HG03460 (cell line): ENCODE measurements at regions not wholly inside any gene's neighbourhood (a gene's known extent, or its start where the extent isn't known, plus 50 kb on each side); places are given as distances from the start of the nearest gene placed in this dataset.
"Not testable (repeated sequence)": the region's sequence is repeated elsewhere in the genome, so short reads cannot be mapped to it uniquely, and the experiment has no call there.

Source experiments
- ATAC-seq: cut with Tn5 transposase; IDR thresholded peaks from one replicate; pipeline ENCODE4 v1.9.1; 2021; ENCODE audit not compliant: unreplicated experiment

DNA sequence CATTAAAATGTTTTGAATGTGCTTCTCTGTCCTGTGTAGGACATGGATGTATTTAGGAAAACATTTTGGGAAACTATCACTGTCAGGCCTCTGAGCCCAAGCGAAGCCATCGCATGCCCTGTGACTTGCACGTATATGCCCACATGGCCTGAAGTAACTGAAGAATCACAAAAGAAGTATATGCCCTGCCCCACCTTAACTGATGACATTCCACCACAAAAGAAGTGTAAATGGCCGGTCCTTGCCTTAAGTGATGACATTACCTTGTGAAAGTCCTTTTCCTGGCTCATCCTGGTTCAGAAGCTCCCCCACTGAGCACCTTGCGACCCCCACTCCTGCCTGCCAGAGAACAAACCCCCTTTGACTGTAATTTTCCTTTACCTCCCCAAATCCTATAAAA lies 191.1 kb upstream of the MEIS1 start:
- not testable (repeated sequence) for ATAC-seq

DNA sequence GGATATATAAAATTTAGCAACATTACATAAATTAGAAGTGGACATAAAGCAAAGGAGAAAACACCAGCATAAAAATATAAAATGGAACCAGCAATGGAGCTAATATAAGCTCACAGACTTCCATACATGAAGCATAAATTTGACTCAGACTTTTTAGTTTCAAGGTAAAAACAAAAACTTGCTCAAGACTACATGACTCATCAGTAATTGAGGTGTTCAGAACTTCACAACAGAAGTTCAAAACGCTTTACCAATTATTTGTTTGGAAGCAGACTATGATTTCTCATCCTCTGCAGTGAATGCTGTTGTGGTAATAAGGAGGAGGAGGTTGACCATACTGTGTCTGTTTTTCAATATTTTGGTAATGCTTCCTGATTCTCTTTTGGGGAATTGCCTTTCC lies 192.0 kb upstream of the MEIS1 start:
- not testable (repeated sequence) for ATAC-seq

DNA sequence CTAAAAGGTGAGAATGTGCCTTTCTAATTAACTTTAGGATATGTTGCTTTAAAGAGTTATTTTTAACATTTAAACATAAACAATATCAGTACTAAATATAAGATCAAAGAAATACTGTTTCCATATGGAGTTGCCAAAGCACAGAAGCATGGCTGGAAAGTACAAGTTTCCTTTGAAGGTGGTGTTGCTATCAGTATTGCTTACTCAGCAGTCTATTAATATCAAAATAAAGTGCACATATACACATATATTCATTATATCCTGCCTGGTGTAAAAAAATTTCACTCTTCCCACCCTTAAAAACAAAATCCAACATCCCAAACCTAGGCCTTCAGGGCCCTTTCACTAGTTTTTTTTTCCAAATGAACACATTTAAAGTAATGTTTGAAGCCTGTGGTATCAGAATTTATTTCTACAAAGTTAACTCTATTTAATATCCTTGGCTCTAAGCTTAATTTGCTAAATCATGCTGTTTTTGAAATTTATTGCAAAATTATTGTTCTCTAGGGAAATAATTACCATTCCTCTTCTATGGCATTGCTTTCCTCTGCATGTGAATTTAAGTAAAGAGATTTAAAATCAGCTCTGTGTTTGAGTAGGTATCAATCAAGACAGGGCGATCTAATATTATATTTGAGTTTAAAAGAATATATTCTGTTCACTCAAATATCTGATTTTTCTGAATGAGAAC lies 192.7 kb upstream of the MEIS1 start:
- no peak for ATAC-seq

DNA sequence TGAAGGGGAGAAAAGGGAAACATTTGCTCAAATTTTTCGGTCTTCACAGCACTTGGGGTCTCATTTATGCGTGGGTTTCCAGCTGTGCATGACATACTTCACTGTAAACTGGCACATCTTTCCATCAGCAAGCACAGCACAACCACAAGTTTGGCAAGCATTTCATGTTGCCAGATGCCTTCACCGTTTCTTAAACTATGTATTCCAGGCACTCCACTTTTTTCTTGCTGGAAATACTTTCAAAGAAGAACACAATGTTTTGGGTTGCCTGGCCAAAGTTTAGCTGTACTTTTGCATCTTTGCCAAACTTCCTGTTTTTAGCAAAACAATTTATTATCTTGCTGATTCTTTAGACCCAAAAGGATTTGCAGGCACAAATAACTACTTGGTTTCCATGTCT lies 194.6 kb upstream of the MEIS1 start:
- no peak for ATAC-seq

DNA sequence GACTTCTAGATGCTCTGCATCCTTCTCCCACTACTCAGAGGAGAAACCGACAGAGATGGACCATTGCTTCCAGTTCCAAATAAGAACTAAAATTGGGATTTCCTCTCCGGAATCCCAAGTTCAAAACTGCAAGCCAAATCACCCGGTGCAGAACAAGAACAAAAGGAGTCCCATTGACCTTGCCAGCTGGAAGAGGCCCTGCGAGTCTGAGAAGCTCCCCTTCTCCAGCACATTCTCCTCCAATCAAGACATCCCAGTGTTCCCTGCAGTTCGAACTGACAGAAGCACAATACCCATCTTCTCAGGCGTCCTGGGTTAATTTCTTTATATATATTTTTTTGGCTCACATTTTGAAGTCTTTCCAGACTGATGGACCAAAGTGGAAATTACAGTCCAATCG lies 195.3 kb upstream of the MEIS1 start:
- no peak for ATAC-seq

DNA sequence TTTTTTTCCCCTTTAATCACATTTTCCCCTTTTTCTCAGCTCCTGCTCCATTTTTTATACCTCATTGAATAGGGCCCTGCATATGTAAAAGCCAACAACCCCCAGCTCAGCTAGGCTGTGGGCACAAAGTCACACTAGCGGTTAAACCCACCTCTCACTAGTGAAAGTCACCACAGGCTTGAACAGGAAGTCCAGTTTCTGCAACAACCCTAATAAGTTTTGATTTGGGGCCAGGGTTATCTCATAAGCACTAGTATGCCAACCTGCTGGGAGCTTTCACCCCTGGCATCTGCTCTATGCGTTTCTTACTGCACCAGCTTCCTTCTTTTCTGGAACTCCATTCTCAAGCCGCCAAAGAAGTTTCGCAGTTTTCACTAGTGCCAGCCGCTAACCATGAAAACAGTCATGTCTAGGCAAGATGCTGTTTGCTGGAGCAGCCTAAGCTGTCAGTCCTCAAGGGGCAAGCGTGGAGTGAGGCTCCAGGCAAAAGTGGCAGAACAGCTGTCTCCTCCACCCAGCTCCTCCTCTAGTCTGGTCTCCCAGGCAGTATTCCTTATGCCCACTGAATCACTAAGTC lies 197.0 kb upstream of the MEIS1 start:
- ATAC-seq, result no peak

DNA sequence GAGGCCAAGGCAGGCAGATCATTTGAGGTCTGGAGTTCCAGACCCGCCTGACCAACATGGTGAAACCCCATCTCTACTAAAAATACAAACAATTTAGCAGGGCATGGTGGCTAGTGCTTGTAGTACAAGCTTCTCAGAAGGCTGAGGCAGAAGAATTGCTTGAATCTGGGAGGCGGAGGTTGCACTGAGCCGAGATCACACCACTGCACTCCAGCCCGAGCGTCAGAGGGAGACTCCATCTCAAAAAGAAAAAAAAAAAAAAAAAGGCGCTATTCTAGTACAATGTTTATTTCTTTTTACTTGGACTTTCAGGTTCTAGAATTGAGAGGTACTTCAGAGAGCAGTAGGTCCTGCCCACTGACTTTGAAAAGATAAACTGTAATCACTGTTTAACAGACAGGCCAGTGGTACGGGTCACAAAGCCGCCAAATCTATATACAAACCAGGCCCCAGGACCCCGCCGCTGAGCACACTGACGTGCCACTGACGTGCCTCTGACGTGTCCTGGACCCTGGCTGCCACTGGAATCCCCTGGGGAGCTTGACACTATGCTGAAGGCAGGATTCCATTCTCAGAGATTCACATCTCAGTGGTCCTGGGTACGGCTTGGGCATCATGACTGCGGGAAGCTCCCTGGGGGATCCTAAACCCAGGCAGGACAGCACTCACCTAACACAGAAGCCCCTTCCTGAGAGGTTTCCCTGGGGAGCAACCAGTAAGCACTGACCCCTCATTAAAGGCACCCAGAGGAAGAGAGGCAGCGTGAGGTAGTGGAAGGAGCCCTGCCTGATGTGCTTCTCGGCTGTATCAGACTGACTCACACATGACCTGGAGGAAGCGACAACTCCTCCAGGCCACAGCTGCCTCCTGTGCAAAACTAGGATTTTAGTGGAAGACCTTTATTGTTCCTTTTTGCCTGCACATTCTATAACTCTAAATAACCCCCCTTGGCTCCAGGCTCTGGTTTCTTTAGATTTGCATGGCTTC lies 197.8 kb upstream of the MEIS1 start:
- no peak for ATAC-seq

DNA sequence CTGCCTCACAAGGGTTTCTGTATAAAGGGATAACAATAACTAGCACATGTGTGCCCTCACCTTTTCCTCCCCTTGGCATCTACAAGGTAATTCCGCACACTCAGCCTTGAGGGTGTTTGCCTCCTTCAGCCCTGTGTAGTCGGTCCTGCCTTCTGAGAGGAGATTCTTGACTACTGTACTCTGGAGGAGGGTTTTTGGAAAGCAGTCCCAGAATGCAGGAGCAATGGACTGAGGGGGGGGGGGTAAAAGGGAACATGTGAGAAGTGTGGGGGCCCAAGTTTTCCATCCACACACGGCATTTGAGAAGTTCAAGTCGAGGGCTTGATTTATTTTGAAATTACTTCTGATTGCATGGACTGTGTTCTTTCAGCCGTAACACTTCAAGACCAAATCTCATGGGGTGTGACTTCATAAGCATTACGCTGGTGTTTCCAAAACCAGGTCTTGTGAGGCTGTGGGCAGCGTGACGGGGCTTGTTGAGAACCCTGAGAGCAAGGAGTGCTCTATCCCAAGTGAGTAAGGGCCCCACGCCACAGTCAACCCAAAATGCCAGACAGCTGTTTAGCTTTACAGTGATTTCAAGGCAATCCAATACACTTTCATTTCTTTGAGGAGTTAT lies 198.7 kb upstream of the MEIS1 start:
- ATAC-seq, result no peak

DNA sequence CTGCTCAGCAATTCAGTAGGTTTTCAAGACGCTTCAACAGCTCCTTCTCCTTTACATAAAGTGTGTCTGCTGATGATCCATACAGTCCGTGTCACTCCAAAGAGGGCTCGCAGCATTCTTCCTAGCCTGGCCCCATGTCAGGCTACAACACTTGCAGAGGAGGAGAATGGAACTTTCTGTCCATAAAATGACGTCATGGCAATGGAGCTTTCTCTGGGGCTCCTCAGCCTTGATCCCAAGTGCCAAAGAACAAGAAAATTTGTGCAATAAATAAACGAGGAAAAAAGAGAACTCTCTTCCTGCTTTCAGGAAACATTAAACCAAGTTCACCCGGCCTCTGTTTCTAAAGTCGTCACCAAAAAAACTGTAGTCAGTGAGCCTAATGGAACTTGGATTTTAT lies 199.5 kb upstream of the MEIS1 start:
- no peak for ATAC-seq

DNA sequence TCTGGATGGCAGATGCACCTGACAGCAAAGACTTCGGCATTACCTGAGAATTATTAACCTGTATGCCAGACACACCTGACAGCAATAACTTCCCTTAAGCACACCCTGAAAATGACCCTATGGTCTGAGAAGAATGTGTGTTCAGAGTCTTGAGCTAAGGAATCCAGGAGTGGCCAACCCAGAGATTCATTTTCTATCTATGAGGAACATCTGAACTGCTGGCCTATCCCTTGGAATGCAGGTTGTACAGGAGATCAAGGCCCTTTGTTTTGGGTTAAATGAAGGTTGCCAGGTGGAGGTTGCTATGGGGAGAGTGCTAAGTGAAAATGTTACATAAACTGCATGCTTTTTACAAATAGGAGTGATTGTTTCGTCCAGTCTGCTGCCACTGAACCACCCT lies 200.9 kb upstream of the MEIS1 start:
- ATAC-seq, result no peak

DNA sequence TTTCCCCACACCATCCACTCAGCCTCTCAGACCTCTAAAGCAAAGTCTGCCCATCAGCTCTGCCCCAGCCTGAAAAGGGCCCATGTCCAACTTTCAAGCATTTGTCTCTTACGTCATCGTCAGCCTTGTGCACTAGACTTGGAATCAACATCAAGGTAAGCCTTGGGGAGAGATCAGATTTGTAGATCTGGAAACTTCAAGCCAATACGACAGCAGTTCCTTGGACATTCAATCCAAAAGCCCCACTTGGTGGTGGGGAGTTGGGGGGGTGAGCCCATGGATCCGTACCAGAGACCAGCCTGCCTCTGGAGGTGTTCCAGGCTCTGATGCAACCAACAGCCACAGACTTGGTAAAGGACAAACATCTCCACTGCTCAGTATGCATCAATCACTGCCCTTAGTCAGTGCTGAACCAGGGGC lies 206.8 kb upstream of the MEIS1 start:
- no peak for ATAC-seq

DNA sequence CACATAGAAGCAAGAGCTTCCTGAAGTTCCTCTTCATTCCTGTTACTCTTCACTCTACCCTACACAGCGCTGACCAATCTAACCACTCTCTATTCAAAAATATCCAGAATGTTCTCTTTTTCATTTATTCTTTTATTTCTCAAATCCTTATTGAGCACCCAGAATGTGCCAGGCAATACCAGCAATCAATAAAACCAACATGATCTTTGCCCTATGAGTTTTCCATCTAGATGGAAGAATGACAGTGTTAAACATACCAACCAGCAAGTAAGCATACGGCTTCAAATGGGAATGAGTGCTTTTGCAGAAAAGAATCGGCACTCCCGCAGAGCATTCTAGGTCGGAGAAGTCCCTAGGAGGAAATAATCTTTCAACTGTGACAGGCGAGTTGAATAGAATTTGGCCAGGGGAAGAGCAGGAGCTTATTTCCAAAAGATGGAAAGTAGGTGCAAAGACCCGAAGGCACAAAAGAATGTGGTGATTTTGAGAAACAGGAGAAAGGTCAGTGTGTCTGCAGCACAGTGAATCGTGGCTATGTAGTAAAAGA lies 217.8 kb upstream of the MEIS1 start:
- ATAC-seq, result no peak

DNA sequence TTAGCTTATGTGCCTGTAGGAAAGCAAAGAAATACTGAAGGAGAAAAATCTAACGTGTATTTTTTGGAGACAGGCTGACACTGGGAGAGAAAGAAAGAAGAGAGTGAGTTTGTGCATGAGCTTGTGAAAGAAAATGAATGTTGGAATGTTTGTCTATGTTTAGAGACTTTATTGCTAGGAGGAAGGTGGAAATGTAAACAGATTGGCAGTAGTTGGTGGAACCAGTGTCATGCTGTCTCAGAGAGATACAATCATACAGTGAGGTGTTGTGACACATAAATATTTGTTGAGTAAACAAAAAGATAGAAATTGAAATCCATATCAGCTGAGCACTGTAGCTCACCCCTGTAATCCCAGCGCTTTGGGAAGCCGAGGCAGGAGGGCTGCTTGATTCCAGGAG lies 222.2 kb upstream of the MEIS1 start:
- ATAC-seq, result no peak

DNA sequence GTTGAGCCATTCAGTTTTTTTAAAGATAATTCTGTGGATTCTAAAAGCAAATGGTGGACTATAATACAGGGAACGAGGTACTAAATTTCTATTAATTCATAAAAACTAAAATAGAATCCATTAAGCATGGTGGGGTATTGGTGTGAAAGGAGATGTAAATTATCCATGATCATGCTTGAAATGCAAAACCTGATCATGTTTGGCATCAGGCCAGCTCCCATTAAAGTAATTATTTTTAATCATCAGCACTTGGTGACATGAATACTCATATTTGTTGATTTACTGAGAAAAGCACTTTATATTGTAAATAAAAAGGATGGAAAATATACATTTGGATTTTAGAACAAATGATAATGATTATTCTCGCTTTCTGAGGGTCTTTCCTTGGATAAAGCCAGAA lies 232.3 kb upstream of the MEIS1 start:
- ATAC-seq, result no peak

DNA sequence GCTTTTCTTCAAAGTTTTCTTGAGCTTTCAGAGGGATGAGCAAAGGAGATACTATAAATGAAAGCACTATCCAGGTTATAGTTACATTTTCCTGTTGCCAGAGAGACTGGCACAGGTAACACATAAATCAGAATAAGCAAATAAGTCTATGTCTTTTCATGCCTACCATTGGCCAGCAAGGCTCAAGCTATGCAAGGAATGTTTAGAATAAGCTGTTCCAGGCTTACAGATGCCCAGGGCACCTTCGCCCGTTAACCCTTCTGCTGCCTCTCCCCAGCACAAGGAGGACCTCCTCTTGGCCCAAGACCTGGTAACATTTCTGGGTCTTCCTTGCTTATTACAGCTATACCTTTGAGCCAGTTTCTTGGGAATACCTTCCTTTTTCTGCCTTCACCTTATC lies 233.7 kb upstream of the MEIS1 start:
- no peak for ATAC-seq

DNA sequence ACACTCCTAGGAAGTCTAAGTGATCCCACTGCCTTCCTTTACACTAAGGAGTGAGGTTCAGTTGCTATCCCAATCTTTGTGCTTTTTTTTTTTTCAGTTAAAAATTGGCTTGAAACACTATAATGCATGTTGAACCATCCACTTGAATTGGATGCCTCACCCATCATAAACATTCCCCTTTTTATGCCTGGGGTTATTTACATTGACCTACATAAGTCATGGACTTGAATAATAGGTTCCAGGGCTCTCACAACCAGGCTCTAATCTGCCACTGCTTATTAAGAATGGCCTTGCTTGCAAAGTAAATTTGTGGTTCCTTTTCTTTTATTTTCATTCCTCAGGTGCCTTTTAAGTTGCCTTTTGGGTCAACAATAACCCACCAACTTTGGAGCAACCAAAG lies 236.1 kb upstream of the MEIS1 start:
- no peak for ATAC-seq

DNA sequence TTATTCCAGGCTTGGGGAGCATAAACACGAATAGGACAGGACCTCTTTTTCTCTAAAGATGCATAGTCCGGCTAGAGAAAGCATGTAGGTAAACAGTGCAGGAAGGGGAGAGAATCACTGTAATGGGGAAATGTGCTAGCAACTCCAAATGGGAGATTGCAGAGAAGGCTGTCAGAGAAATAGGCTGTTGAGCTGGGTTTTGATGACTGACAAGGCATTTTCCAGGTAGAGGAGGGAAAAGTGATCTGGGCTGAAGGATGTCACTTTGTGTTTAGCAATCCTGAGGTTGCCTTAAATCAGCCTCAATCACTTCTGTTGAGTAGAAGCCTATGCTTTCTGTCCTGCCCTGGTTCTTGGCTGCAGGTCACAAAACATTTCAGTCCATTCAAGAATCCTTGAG lies 242.0 kb upstream of the MEIS1 start:
- no peak for ATAC-seq

DNA sequence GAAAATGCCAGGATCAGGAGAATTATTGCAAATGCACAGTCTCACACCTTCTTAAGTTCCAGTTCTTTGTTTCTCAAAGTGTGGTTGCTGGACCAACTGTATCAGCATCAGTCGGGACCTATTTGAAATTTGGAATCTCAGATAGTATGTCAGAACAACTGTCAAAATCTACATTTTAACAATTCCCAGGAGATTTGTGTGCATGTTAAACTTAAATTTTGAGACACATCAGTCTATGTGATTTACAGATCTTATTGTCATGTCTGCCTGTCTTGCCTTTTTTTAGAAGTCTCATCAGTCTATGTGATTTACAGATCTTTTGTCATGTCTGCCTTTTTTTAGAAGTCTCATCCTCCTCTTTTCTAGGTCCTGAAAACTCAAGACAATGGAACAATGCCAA lies 243.6 kb upstream of the MEIS1 start:
- ATAC-seq, result no peak

DNA sequence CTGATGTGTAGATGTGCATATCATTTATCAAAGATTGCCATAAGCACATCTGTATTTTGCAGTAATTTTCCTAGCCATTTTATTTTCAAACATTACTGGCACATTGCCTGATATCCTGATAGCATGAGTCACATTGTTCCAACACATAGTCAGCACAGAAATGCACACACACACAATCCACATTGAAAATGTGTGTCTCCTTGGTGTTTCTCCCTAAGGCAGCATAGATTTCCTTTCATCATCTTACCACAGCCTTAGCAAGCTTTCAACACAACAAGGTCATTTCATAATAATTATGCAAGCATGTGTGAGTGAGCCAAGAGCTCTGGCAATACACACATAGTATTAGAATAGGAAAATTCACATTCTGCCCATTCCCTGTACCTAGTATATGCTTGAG lies 245.4 kb upstream of the MEIS1 start:
- no peak for ATAC-seq

DNA sequence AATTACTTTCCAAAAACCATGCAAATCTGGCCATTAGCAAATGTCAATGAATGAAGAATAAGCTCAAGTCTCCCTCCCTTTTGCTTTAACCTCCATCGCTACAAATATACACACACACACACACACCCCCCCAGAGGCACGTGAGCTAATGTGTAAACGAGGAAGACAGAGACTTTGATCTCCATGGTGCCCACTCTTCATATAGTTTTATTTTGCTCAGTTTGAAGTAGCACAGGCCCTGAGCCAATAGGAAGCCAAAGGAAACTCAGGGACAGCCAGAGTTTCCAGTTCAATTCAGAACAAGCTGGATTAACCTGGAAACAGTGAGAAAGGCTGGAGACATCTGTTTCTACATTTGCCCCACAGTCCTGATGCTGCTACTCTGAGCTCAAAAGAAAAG lies 248.4 kb upstream of the MEIS1 start:
- no peak for ATAC-seq

DNA sequence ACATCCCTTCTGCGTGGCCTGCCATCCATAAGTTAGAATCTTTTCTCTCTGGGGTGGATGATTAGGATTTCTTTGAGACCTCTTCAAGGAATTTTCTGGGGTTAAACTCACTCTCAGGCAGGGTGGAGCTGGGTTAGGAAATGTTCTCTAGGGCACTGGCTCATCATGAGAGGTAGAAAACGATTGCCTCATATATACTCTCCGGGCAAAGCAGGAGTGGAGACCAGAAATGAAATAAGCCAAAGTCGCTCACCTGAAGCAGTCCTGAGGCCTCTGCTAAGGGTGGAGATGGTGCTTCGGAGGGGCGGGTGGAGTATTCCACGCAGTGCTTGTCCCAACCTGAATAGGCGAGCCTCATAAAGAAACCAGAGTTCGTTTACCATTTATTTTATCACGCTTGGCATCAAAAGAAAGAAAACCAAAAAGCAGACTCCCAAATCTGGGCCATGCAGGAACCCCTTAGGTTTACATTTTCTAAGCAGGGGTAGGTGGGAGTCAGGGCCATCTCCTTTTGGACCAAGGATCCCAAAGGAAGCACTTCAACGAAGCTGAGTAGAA lies 249.3 kb upstream of the MEIS1 start:
- no peak for ATAC-seq
